Prostate gland (tissue), 2 donors: ENCODE measurements at regions not wholly inside any gene's neighbourhood (a gene's known extent, or its start where the extent isn't known, plus 50 kb on each side); places are given as distances from the start of the nearest gene placed in this dataset.
"Not testable (repeated sequence)": the region's sequence is repeated elsewhere in the genome, so short reads cannot be mapped to it uniquely, and the experiment has no call there.

Experiments used
- DNase-seq: peaks from one replicate; pipeline ENCODE4 v3.0.0-alpha.2; 2019; ENCODE audit warnings: low spot score
- H3K27ac ChIP-seq, 2 donors: fragments of 200-600 bp; sonication (generic); 2 replicates each; pipeline ENCODE4 v1.5.1; 2017 to 2019
- H3K27me3 ChIP-seq: fragments of 200-600 bp; sonication (generic); replicated peaks from 2 replicates; pipeline ENCODE4 v1.5.1; 2019; ENCODE audit not compliant: insufficient read depth
- H3K36me3 ChIP-seq, 2 donors: fragments of 200-600 bp; sonication (generic); 1 replicate in 1 of 2; 2 replicates in 1 of 2; pipeline versions ENCODE4 v1.5.1 to v1.8.1; 2017 to 2019
- H3K4me1 ChIP-seq: fragments of 200-600 bp; sonication (generic); replicated peaks from 2 replicates; pipeline ENCODE4 v1.5.1; 2019
- H3K4me3 ChIP-seq, 2 donors: fragments of 200-600 bp; sonication (generic); 2 replicates each; pipeline ENCODE4 v1.5.1; 2017 to 2019
- H3K9me3 ChIP-seq: fragments of 200-600 bp; sonication (generic); 2 replicates; pipeline ENCODE4 v1.5.1; 2017
- CTCF ChIP-seq, 4 experiments: fragments of 200-600 bp in 2 of 4; fragments of 450-650 bp in 2 of 4; sonication (generic) in 2 of 4; IDR thresholded peaks; 1 replicate in 3 of 4; 2 replicates in 1 of 4; pipeline ENCODE4 v1.5.1; 2016 to 2019; ENCODE audit warnings: antibody characterized with exemption in 4 of 4, mild to moderate bottlenecking in 2 of 4, moderate library complexity in 2 of 4
- POLR2A ChIP-seq: fragments of 450-650 bp; IDR thresholded peaks from one replicate; pipeline ENCODE4 v1.6.1; 2016; ENCODE audit warnings: antibody characterized with exemption, mild to moderate bottlenecking
- POLR2AphosphoS5 ChIP-seq: sonication (generic); formaldehyde crosslinking; IDR thresholded peaks from one replicate; pipeline ENCODE4 v1.6.1; 2017; ENCODE audit warnings: antibody characterized with exemption
- WGBS: methylation state at CpG from one replicate; pipeline ENCODE4 v1.1.5; 2018; 5-methylcytosine and 5-hydroxymethylcytosine counted together
- intact Hi-C: fragments of 100-400 bp; cut with DNase I; formaldehyde crosslinking; loops from one replicate; pipeline ENCODE4 v1.14.2; 2022

GRCh38 chr11:96841792-96842191 lies 452.0 kb downstream of the JRKL start:
- no peaks in the 10 kb centered on the region for H3K36me3 ChIP-seq
- TF ChIP-seq CTCF (IDR thresholded peaks at IDR 0.05) (no peak), POLR2AphosphoS5 (no peak)
- H3K4me1 ChIP-seq, result no peaks in the 10 kb centered on the region
- WGBS, result 79% methylated on average over 2 of the region's 2 CpGs
- H3K27ac ChIP-seq, result no peak overlapping the region
- intact Hi-C loops, result no loop called here
- no peak overlapping the region for H3K4me3 ChIP-seq
- H3K9me3 ChIP-seq, result no peaks in the 10 kb centered on the region
- DNase-seq, result no peak
- H3K27me3 ChIP-seq, result no peaks in the 10 kb centered on the region

- Histone ChIP-seq H3K36me3 (no peaks in the 10 kb centered on the region), H3K9me3 (no peaks in the 10 kb centered on the region), H3K27ac (no peak overlapping the region), H3K4me3 (no peak overlapping the region), H3K27me3 (no peaks in the 10 kb centered on the region), H3K4me1 (no peaks in the 10 kb centered on the region)
- DNase-seq, result no peak
- intact Hi-C loops, result no loop called here
- WGBS, result 96% methylated on average over 1 of the region's 1 CpG
- no peak for TF ChIP-seq POLR2AphosphoS5
- TF ChIP-seq POLR2A, result no peak
- no peak for TF ChIP-seq CTCF (IDR thresholded peaks at IDR 0.05)
Measured at GRCh38 chr11:96842731-96843130, 452.9 kb downstream of the JRKL start.

GRCh38 chr11:96854425-96854824 lies 464.6 kb downstream of the JRKL start:
- TF ChIP-seq POLR2A, result no peak
- TF ChIP-seq POLR2AphosphoS5, result no peak
- no peak for TF ChIP-seq CTCF (IDR thresholded peaks at IDR 0.05)
- Histone ChIP-seq H3K36me3 (no peaks in the 10 kb centered on the region), H3K9me3 (no peaks in the 10 kb centered on the region)

GRCh38 chr11:96861722-96862121 lies 471.9 kb downstream of the JRKL start:
- H3K9me3 ChIP-seq, H3K27me3 ChIP-seq, intact Hi-C loops, H3K4me1 ChIP-seq, H3K27ac ChIP-seq, H3K4me3 ChIP-seq, H3K36me3 ChIP-seq, DNase-seq: not testable (repeated sequence)
- 79% methylated on average over 3 of the region's 3 CpGs for WGBS

More at GRCh38 chr11:96854425-96854824, 464.6 kb downstream of the JRKL start:
- Histone ChIP-seq H3K27ac (no peak overlapping the region), H3K27me3 (no peaks in the 10 kb centered on the region), H3K4me1 (no peaks in the 10 kb centered on the region), H3K4me3 (no peak overlapping the region)
- DNase-seq, result no peak
- intact Hi-C loops, result no loop called here
- WGBS, result 58% methylated on average over 3 of the region's 3 CpGs

- Histone ChIP-seq H3K36me3 (no peaks in the 10 kb centered on the region), H3K4me1 (no peaks in the 10 kb centered on the region), H3K4me3 (no peak overlapping the region), H3K27ac (no peak overlapping the region), H3K9me3 (no peaks in the 10 kb centered on the region), H3K27me3 (no peaks in the 10 kb centered on the region)
- intact Hi-C loops, result no loop called here
- no peak for TF ChIP-seq POLR2A
- no peak for TF ChIP-seq POLR2AphosphoS5
- TF ChIP-seq CTCF (IDR thresholded peaks at IDR 0.05), result no peak
- no peak for DNase-seq
- WGBS, result 82% methylated on average over 3 of the region's 3 CpGs
Measured at GRCh38 chr11:96863520-96863919, 473.7 kb downstream of the JRKL start.
